GM18498 (cell line): ENCODE measurements at regions not wholly inside any gene's neighbourhood (a gene's known extent, or its start where the extent isn't known, plus 50 kb on each side); places are given as distances from the start of the nearest gene placed in this dataset.
A peak's percentile ranks its signal among the peaks of the same experiment; 100 is the strongest.

Source experiments
- ATAC-seq: cut with Tn5 transposase; IDR thresholded peaks from one replicate; pipeline ENCODE4 v1.9.1; 2021; ENCODE audit warnings: mild to moderate bottlenecking, moderate library complexity; ENCODE audit not compliant: unreplicated experiment

DNA sequence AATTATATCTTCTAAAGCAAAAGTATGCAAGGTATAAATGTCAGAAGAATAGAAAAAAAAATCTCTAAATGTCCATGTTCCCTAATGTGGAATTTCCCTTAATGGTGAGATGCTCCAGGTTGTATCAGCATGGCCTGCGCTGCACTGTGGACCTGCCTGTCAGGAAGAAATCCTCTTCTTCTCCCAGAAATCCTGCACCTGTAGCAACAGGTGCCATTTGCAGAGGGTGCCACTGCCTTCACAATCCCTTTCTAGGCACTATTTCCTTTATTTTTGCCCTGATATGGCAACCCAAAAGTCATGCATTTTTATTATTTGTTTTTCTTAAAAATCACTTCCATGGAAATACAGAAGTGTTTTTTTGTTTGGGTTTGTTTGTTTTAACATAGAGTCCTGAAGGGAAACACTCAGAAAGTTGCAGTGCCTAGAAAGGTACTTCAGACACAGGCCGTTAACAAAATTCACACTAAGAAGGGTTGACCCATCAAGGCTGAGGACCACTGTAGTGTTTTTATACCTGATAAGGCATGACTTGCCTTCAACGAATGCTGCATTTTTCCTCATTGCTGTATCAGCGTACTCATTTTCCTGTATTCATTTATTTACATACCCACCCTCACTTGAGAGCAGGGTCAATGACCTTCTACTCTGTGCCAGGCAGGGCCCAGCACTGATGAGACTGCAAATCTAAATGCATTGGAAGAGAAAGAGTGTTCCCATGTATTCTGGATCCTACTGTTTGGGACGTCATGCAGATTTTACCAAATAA, 177.8 kb downstream of the SNX18 start:
- ATAC-seq: no peak

DNA sequence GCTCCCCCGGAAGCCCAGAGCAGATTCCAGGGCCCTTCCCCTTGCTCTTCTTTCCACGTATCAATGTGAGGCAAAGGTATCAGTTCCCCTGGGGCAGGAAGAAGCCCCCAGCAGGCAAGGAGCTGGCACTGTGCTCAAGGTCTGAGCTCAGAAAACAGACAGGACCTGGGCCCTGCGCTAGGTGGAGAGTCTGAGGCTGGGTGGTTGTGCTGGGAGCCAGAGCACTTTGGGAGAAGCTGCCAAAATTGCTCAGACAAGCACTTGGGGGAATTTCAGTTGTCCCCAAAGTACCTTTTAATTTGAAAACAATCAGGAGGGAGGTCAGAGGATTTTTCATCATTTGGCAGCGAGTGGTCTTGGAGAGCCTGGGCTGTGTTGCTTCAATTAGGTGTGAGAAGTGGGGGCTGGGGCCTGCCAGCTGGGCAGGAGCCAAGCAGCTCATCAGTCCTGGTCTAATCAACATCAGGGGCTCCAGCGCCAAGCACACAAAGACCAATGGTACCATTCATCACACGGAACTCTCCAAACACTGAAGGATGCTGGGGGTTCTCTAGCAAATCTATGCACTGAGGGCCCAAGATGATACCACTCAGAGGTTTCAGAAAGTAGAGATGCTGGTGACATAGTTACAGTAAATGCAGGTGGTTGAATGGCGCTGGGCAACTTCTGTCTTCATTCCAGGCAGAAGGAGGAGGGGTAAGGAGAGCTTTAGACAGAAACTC, 176.5 kb downstream of the SNX18 start:
- no peak for ATAC-seq

DNA sequence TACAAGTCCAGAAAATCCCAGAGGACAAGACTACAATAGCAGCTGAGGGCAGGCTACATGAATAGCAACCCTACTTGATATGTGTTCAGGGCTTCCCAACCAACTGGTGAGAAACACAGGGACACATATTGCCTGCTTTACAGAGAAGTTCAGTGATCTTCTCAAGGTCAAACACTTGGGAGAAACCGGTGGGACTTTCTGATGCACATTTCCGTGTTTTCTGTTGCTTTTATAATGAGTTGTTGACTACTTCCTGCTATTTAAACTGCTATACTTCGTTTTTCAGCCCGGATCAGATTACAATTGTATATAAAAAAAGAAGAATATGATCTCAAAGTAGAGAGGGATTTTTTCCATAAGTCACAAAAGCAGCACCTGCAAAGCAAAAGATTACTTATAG, 175.1 kb downstream of the SNX18 start:
- no peak for ATAC-seq

GRCh38 chr5:54691656-54692055, 174.1 kb downstream of the SNX18 start:
- ATAC-seq: no peak

GRCh38 chr5:54689411-54690251, 172.1 kb downstream of the SNX18 start:
- ATAC-seq: no peak

GRCh38 chr5:54680998-54681397, 163.4 kb downstream of the SNX18 start:
- ATAC-seq: no peak

- ATAC-seq: no peak
Measured at GRCh38 chr5:54679686-54680085, 162.1 kb downstream of the SNX18 start.

GRCh38 chr5:54678737-54679136, 161.2 kb downstream of the SNX18 start:
- ATAC-seq: no peak

GRCh38 chr5:54676481-54677340, 159.2 kb downstream of the SNX18 start:
- no peak for ATAC-seq

DNA sequence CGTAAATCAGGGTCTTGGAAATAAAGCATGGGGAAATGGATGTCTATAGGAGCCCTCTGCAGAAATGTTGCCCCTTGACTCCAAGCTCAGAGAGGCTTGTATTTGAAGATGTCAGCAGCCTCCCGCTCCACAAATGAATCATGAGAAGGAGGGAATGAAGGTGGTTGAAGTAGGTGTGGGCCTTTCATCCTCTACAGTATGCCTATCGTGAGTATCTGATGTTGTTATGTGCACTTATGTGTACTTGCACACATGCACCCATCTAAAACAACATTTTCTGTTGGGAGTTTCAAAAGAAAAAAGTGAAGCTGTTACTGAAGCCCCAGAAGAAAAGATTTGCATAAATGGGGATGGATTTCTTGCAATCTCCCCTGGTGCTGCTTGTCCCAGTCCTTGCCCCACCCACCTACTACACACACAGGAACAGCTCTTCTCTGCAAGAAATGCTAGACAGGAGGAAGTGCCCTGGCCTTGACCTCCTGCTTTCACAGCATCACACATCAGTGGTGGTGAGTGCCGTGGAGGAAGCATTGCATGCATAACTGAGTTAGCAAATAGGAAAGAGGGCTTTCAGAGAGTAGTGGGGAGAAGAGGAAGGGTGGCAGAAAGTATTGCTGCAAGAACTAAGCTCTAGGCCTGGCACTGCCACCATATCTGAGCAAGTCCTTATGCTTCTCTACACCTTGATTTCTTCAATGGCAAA, 156.1 kb downstream of the SNX18 start:
- peak; percentile 88 for ATAC-seq

DNA sequence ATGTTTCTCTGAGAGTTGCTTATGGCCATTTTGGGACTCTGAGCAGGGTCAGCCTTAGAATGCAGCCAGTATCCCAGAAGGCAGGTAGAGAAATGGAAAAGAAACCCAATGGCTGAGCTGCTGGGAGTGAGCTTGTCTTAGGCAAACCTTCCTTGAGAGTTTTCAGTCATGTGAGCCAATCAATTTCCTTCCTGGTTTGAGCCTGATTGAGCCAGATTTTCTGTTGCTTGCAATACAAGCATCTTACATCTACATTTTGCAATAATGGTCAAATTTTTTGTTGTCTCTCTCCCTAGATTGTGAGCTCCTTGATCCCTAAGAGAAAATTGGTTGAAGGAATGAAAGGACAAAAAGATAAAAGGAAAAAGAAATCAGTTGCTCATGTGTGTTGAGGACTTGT, 155.3 kb downstream of the SNX18 start:
- no peak for ATAC-seq

DNA sequence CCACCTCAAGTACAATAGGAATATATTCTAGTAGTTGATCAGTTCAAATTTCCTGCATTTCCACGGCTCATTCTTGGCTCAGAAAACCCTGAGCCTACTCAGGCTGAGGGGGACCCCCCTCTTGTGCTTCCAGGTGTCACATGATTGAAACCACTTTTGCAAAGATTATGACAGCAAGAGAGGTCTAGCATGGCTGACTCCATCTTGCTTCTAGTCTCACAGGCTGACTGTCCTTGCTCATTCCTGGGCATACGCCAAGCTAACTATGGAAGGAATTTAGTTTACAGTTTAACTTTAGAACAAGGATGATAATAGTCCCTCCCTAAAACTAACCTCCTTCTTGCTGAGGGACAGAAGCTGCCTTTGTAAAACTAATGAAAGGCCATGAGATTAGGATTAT, 154.1 kb downstream of the SNX18 start:
- no peak for ATAC-seq

DNA sequence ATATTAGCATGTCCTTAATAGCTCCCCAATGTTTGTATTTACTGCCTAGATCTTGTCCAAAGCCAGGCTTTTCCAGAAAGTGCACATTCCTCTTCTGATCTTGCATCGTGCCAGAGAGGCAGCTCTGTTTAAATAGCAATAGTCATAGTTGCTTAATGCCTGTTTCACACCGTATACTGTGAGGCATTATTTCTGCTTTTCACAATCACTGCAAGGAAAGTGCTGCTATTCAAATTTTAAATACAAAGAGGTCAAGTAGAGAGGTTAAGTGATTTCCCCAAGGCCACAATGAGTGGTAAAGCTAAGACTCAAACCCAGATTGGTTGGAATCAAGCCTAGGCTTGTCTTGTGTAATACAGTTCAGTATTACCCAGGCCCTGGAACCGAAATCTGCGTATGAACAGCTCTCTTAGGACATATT, 153.6 kb downstream of the SNX18 start:
- ATAC-seq: no peak

- ATAC-seq: no peak
Measured at GRCh38 chr5:54670281-54670680, 152.7 kb downstream of the SNX18 start.

- ATAC-seq: no peak
Measured at GRCh38 chr5:54669845-54670244, 152.3 kb downstream of the SNX18 start.

- ATAC-seq: no peak
Measured at GRCh38 chr5:54669285-54669684, 151.7 kb downstream of the SNX18 start.

- ATAC-seq: no peak
Measured at GRCh38 chr5:54668096-54668495, 150.5 kb downstream of the SNX18 start.

- no peak for ATAC-seq
Measured at GRCh38 chr5:54667136-54667535, 149.6 kb downstream of the SNX18 start.

- no peak for ATAC-seq
Measured at GRCh38 chr5:54663866-54664265, 146.3 kb downstream of the SNX18 start.

GRCh38 chr5:54661111-54661510, 143.6 kb downstream of the SNX18 start:
- no peak for ATAC-seq
